ENCODE measurements at regions not wholly inside any gene's neighbourhood (a gene's known extent, or its start where the extent isn't known, plus 50 kb on each side); places are given as distances from the start of the nearest gene placed in this dataset.

DNA sequence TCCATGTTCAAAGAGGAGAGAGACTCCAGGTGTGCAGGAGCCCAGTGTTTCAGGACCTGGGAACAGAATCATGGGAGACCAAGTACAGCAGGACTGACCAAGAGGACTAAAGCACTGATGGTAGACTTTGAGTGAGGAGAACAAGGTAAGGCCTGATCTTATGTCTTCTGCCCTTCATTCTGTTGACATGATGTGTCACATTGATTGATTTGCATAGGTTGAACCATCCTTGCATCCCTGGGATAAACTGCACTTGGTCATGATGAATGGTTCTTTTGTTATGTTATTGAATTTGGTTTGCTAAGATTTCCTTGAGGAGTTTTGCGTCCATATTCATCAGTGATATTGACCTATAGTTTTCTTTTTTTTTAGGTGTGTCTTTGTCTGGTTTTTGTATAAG, 497.0 kb downstream of the TMEM121 start:
- ChIA-PET CTCF (ENCODE audit: partially characterized antibody) (no interaction called here), POLR2A (ENCODE audit: partially characterized antibody) (no interaction called here)
- no peak overlapping the region for H3K56ac ChIP-seq (replicated peaks; ENCODE audit: insufficient read length, low read depth, low read length)
- no peak for DNase-seq (ENCODE audit: low read depth in 1 of 2, low spot score in 2 of 2)
- peaks cover 7 to 46% of the 10 kb centered on the region in 2 experiments; a peak in 3 of 4 replicates for H3K9me3 ChIP-seq (ENCODE audit: insufficient read depth in 2 of 2, low read depth in 1 of 2, low read length in 1 of 2)
- no peaks in the 10 kb centered on the region for H3K23me2 ChIP-seq (ENCODE audit: low read depth, low read length)
- H2BK12ac ChIP-seq (ENCODE audit: low read depth, low read length): no peak overlapping the region
- no peak overlapping the region for H3K4ac ChIP-seq (replicated peaks; ENCODE audit: insufficient read length, low read depth, low read length)
- H2BK15ac ChIP-seq (ENCODE audit: low read length): no peak overlapping the region
- 33% methylated on average over 1 of the region's 1 CpG; no CpG with 5 or more reads in 1 of the 2 experiments for WGBS, 2 experiments (ENCODE audit: extremely low coverage in 1 of 2, insufficient coverage in 1 of 2, insufficient read length in 1 of 2, insufficient replicate concordance in 2 of 2, low coverage in 1 of 2, low lambda C conversion rate in 2 of 2, missing lambda C conversion rate in 1 of 2)
- H2BK120ac ChIP-seq (replicated peaks; ENCODE audit: low read depth, low read length): no peak overlapping the region
- H3K23ac ChIP-seq (ENCODE audit: insufficient read length): no peak overlapping the region
- H3K27me3 ChIP-seq (replicated peaks in 1 of 4; ENCODE audit: control insufficient read depth in 3 of 4, extremely low read depth in 1 of 4, insufficient read depth in 3 of 4, low read length in 3 of 4): no peaks in the 10 kb centered on the region
- no peak overlapping the region for H2AK5ac ChIP-seq (ENCODE audit: low read depth, low read length)
- no peak overlapping the region for H4K5ac ChIP-seq (ENCODE audit: insufficient read length, low read depth, low read length)
- H4K91ac ChIP-seq (replicated peaks; ENCODE audit: insufficient read length, low read length): no peak overlapping the region
- no peak overlapping the region for H3K14ac ChIP-seq (ENCODE audit: insufficient read length)
- H4K8ac ChIP-seq (ENCODE audit: extremely low read depth, insufficient read depth, low read length): no peak overlapping the region
- no peaks in the 10 kb centered on the region for H3K79me2 ChIP-seq (ENCODE audit: control insufficient read depth in 1 of 2, insufficient read depth in 2 of 2, low read length in 2 of 2)
- H4K20me1 ChIP-seq (replicated peaks in 1 of 2; ENCODE audit: control insufficient read depth in 1 of 2, insufficient read depth in 2 of 2, low read length in 2 of 2): no peaks in the 10 kb centered on the region
- H3K36me3 ChIP-seq (ENCODE audit: control insufficient read depth in 2 of 4, insufficient read depth in 4 of 4, low read length in 3 of 4): no peaks in the 10 kb centered on the region
- H3K18ac ChIP-seq (ENCODE audit: extremely low read depth, low read length): no peak overlapping the region
- no peak overlapping the region for H3K4me3 ChIP-seq (ENCODE audit: extremely low read depth in 1 of 4, insufficient read depth in 2 of 4, low read depth in 3 of 4, low read length in 4 of 4)
- no peak for FAIRE-seq
- H2AFZ ChIP-seq (ENCODE audit: low read length): no peak overlapping the region
- H2BK20ac ChIP-seq (ENCODE audit: low read length): no peak overlapping the region
- H3K4me1 ChIP-seq (replicated peaks in 1 of 4; ENCODE audit: control insufficient read depth in 3 of 4, insufficient read depth in 4 of 4, low read length in 3 of 4): no peaks in the 10 kb centered on the region
- H2BK5ac ChIP-seq (ENCODE audit: low read depth, low read length): no peak overlapping the region
- H3K9ac ChIP-seq (replicated peaks in 1 of 4; ENCODE audit: extremely low read depth in 1 of 4, low read depth in 3 of 4, low read length in 3 of 4): no peak overlapping the region
- H3K4me2 ChIP-seq (ENCODE audit: insufficient read depth in 1 of 2, low read depth in 2 of 2, low read length in 2 of 2): no peak overlapping the region
- no peaks in the 10 kb centered on the region for H3K79me1 ChIP-seq (ENCODE audit: low read depth, low read length)
- H3K27ac ChIP-seq (ENCODE audit: low read depth, low read length): no peak overlapping the region
- no peak for TF ChIP-seq PHF8 (conservative IDR thresholded peaks at IDR 0.05; ENCODE audit: low read depth, low read length)
- TF ChIP-seq ASH2L (IDR thresholded peaks at IDR 0.05; ENCODE audit: low read length): no peak

Measured in H1 (cell line).